ENCODE measurements at regions not wholly inside any gene's neighbourhood (a gene's known extent, or its start where the extent isn't known, plus 50 kb on each side); places are given as distances from the start of the nearest gene placed in this dataset.

DNA sequence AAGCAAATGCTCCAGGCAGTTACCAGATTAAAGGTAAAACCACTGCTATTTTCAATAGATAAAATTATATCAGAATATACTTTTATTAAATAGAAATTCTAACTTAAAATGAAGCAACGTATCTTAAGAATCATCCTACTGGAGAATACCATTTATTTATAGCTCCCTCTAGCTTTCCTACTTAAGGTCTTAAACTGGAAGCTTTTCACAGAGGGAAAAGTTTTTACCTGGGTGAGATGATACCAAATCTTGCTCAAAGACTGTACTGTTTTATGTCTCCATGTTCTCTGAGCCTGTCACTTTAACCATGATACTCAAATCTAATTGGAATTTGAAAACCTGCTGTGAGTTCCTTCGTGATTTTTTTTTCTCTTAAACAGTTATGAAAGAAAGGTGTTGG, 291.8 kb downstream of the AASDHPPT start:
- no peaks in the 10 kb centered on the region for H3K79me2 ChIP-seq (ENCODE audit: control insufficient read depth, low read length)
- H3K4me3 ChIP-seq (ENCODE audit: low read length), result no peak overlapping the region
- no peaks in the 10 kb centered on the region for H3K27me3 ChIP-seq (ENCODE audit: control insufficient read depth, low read length)
- no peaks in the 10 kb centered on the region for H3K9me3 ChIP-seq (ENCODE audit: control insufficient read depth, insufficient read depth, low read length)
- no peaks in the 10 kb centered on the region for H3K4me1 ChIP-seq (ENCODE audit: control insufficient read depth, low read length)
- H3K27ac ChIP-seq (ENCODE audit: low read depth, low read length), result no peak overlapping the region
- no peak for TF ChIP-seq CTCF (IDR thresholded peaks at IDR 0.05; ENCODE audit: low read depth, low read length, poor library complexity, severe bottlenecking)
- TF ChIP-seq EZH2phosphoT487 (IDR thresholded peaks at IDR 0.05; ENCODE audit: borderline replicate concordance, low read length), result no peak
- no peak overlapping the region for H3K4me2 ChIP-seq (ENCODE audit: low read length)
- H3K36me3 ChIP-seq (ENCODE audit: control insufficient read depth, low read length), result no peaks in the 10 kb centered on the region
- no peaks in the 10 kb centered on the region for H4K20me1 ChIP-seq (ENCODE audit: control insufficient read depth, insufficient read depth, low read depth, low read length)
- no peaks in the 10 kb centered on the region for H3K9me2 ChIP-seq (replicated peaks; ENCODE audit: control insufficient read depth, low read length)
- H3F3A ChIP-seq (ENCODE audit: control insufficient read depth, insufficient read depth), result no peaks in the 10 kb centered on the region

DNA sequence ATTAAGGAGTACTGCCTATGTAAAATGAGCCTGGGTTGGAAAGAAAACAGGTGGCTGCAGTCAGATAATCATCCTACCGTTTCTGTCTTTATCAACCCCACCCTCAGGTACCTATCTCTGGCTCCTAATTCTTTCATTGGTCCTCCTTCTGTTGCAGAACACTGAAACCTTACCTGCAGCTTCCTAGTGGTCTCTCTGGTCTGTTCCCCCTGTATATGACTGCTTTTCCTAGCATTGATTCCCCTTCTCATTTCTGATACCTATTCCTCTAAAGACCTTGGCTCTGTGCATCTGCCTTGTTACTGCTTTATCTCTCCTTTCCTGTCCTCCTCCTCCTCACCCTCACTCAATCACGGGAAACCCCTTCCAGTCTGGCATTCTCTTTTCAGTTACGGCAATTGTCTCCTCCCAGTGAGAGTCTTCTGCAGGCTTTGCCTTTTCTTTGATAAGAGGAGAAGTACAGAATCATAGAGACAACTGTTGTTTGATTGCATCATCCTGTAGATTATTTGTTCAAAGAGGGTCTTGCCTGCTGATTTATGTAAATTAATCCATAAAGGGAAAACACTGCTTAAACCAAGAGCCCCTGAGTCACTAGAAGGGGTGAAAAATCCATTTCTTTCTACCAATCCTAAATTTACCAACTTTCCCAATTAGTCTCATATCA, 301.2 kb downstream of the AASDHPPT start:
- no peaks in the 10 kb centered on the region for H4K20me1 ChIP-seq (ENCODE audit: control insufficient read depth, insufficient read depth, low read depth, low read length)
- no peak overlapping the region for H3K27ac ChIP-seq (ENCODE audit: low read depth, low read length)
- H3K36me3 ChIP-seq (ENCODE audit: control insufficient read depth, low read length), result no peaks in the 10 kb centered on the region
- no peak overlapping the region for H3K4me2 ChIP-seq (ENCODE audit: low read length)
- H3K79me2 ChIP-seq (ENCODE audit: control insufficient read depth, low read length), result no peaks in the 10 kb centered on the region
- no peaks in the 10 kb centered on the region for H3K27me3 ChIP-seq (ENCODE audit: control insufficient read depth, low read length)
- no peak overlapping the region for H3K4me3 ChIP-seq (ENCODE audit: low read length)
- H3K9me3 ChIP-seq (ENCODE audit: control insufficient read depth, insufficient read depth, low read length), result no peaks in the 10 kb centered on the region
- TF ChIP-seq CTCF (IDR thresholded peaks at IDR 0.05; ENCODE audit: low read depth, low read length, poor library complexity, severe bottlenecking) (no peak), EZH2phosphoT487 (IDR thresholded peaks at IDR 0.05; ENCODE audit: borderline replicate concordance, low read length) (no peak)
- no peaks in the 10 kb centered on the region for H3F3A ChIP-seq (ENCODE audit: control insufficient read depth, insufficient read depth)
- H3K4me1 ChIP-seq (ENCODE audit: control insufficient read depth, low read length), result no peaks in the 10 kb centered on the region
- no peaks in the 10 kb centered on the region for H3K9me2 ChIP-seq (replicated peaks; ENCODE audit: control insufficient read depth, low read length)

- Histone ChIP-seq H3K4me3 (ENCODE audit: low read length) (no peak overlapping the region), H3K9me3 (ENCODE audit: control insufficient read depth, insufficient read depth, low read length) (no peaks in the 10 kb centered on the region), H3K4me1 (ENCODE audit: control insufficient read depth, low read length) (no peaks in the 10 kb centered on the region), H3K4me2 (ENCODE audit: low read length) (no peak overlapping the region), H3F3A (ENCODE audit: control insufficient read depth, insufficient read depth) (no peaks in the 10 kb centered on the region), H3K36me3 (ENCODE audit: control insufficient read depth, low read length) (no peaks in the 10 kb centered on the region), H3K79me2 (ENCODE audit: control insufficient read depth, low read length) (no peaks in the 10 kb centered on the region), H3K27me3 (ENCODE audit: control insufficient read depth, low read length) (no peaks in the 10 kb centered on the region), H3K27ac (ENCODE audit: low read depth, low read length) (no peak overlapping the region), H4K20me1 (ENCODE audit: control insufficient read depth, insufficient read depth, low read depth, low read length) (no peaks in the 10 kb centered on the region), H3K9me2 (replicated peaks; ENCODE audit: control insufficient read depth, low read length) (no peaks in the 10 kb centered on the region)
- no peak for TF ChIP-seq CTCF (IDR thresholded peaks at IDR 0.05; ENCODE audit: low read depth, low read length, poor library complexity, severe bottlenecking)
- TF ChIP-seq EZH2phosphoT487 (IDR thresholded peaks at IDR 0.05; ENCODE audit: borderline replicate concordance, low read length), result no peak
Measured at GRCh38 chr11:106379265-106379664, 301.8 kb downstream of the AASDHPPT start.
